Astrocyte of the cerebellum (primary cell): ENCODE measurements at regions not wholly inside any gene's neighbourhood (a gene's known extent, or its start where the extent isn't known, plus 50 kb on each side); places are given as distances from the start of the nearest gene placed in this dataset.

ENCODE experiments used
- DNase-seq: peaks from one replicate; pipeline ENCODE4 v3.0.0-alpha.2; 2011; ENCODE audit warnings: low read depth
- H3K4me3 ChIP-seq: 2 replicates; pipeline ENCODE4 v1.5.1; 2011; ENCODE audit warnings: mild to moderate bottlenecking, low read depth, low read length, moderate library complexity
- CTCF ChIP-seq: IDR thresholded peaks from 2 replicates; pipeline ENCODE4 v1.5.1; 2012; ENCODE audit warnings: low read length, low read depth, moderate library complexity, mild to moderate bottlenecking; ENCODE audit errors: missing control alignments
- in situ Hi-C: cut with HindIII; loops from 2 replicates; pipeline ENCODE4 v1.10.0; 2017; ENCODE audit warnings: low sequenced_read_pairs

GRCh38 chr10:43851030-43851429, 202.3 kb upstream of the ZNF32 start:
- H3K4me3 ChIP-seq = no peak overlapping the region
- no peak for TF ChIP-seq CTCF
- in situ Hi-C loops = no loop called here
- no peak for DNase-seq

- TF ChIP-seq CTCF = no peak
- DNase-seq = no peak
- no peak overlapping the region for H3K4me3 ChIP-seq
- in situ Hi-C loops = no loop called here
Measured at GRCh38 chr10:43849551-43849950, 200.9 kb upstream of the ZNF32 start.

GRCh38 chr10:43846968-43847367, 198.3 kb upstream of the ZNF32 start:
- TF ChIP-seq CTCF = no peak
- in situ Hi-C loops = no loop called here
- no peak overlapping the region for H3K4me3 ChIP-seq
- DNase-seq = no peak

GRCh38 chr10:43846187-43846680, 197.6 kb upstream of the ZNF32 start:
- TF ChIP-seq CTCF = no peak
- DNase-seq = no peak
- no peak overlapping the region for H3K4me3 ChIP-seq
- in situ Hi-C loops = no loop called here

GRCh38 chr10:43845121-43845520, 196.4 kb upstream of the ZNF32 start:
- in situ Hi-C loops = no loop called here
- no peak for TF ChIP-seq CTCF
- no peak overlapping the region for H3K4me3 ChIP-seq
- DNase-seq = no peak

GRCh38 chr10:43844221-43844620, 195.5 kb upstream of the ZNF32 start:
- DNase-seq = no peak
- in situ Hi-C loops = no loop called here
- no peak overlapping the region for H3K4me3 ChIP-seq
- TF ChIP-seq CTCF = no peak
